HUES64 (cell line): ENCODE measurements at regions not wholly inside any gene's neighbourhood (a gene's known extent, or its start where the extent isn't known, plus 50 kb on each side); places are given as distances from the start of the nearest gene placed in this dataset.
"Not testable (repeated sequence)": the region's sequence is repeated elsewhere in the genome, so short reads cannot be mapped to it uniquely, and the experiment has no call there.

Experiments
- H3K27ac ChIP-seq: 2 replicates; pipeline ENCODE4 v1.7.0; 2013; ENCODE audit warnings: low read depth, low read length, inconsistent platforms
- H3K27me3 ChIP-seq: 2 replicates; pipeline ENCODE4 v1.6.1; 2013; ENCODE audit warnings: mild to moderate bottlenecking, low read length; ENCODE audit not compliant: insufficient read depth
- H3K36me3 ChIP-seq: 2 replicates; pipeline ENCODE4 v1.6.1; 2013; ENCODE audit warnings: mild to moderate bottlenecking, low read length; ENCODE audit not compliant: insufficient read depth
- H3K4me1 ChIP-seq: 2 replicates; pipeline ENCODE4 v1.6.1; 2013; ENCODE audit warnings: mild to moderate bottlenecking, low read length, moderate library complexity; ENCODE audit not compliant: insufficient read depth
- H3K4me3 ChIP-seq: 2 replicates; pipeline ENCODE4 v1.5.1; 2013; ENCODE audit warnings: mild to moderate bottlenecking, low read length, moderate library complexity
- H3K9ac ChIP-seq: 2 replicates; pipeline ENCODE4 v1.6.1; 2013; ENCODE audit warnings: mild to moderate bottlenecking, low read depth, low read length
- H3K9me3 ChIP-seq: 2 replicates; pipeline ENCODE4 v1.6.1; 2013; ENCODE audit warnings: low read depth, low read length; ENCODE audit not compliant: insufficient read depth
- WGBS: fragments of 150-250, 120-280 bp; methylation state at CpG from one replicate; pipeline ENCODE4 v1.1.7; 2013; ENCODE audit warnings: missing lambda C conversion rate; 5-methylcytosine and 5-hydroxymethylcytosine counted together

DNA sequence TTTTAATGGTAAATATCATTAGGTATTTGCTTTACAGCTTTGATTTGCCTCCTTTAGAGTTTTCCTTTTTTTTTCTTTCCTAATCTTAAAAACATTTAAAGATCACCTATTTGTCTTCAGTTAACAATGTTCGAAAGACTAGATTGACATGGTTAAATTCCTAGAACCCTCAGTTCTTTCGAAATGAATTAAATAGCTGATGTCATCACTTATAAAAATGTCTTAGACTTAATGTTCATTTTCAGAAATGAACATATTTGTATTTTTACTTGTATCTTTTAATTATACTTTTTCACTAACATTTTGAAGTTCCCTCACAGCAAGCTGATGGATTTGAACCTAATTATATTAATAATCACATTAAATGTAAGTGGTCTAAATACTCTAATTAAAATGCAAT is 205.3 kb upstream of the IRX4 start:
- Histone ChIP-seq H3K4me1 (peaks cover 16% of the 10 kb centered on the region), H3K27ac (peak overlapping the region; percentile 31; the same call in 1 of the 2 replicates), H3K9me3 (no peaks in the 10 kb centered on the region), H3K27me3 (no peaks in the 10 kb centered on the region), H3K36me3 (no peaks in the 10 kb centered on the region), H3K4me3 (no peak overlapping the region), H3K9ac (no peak overlapping the region)
- 100% methylated on average over 2 of the region's 2 CpGs for WGBS

DNA sequence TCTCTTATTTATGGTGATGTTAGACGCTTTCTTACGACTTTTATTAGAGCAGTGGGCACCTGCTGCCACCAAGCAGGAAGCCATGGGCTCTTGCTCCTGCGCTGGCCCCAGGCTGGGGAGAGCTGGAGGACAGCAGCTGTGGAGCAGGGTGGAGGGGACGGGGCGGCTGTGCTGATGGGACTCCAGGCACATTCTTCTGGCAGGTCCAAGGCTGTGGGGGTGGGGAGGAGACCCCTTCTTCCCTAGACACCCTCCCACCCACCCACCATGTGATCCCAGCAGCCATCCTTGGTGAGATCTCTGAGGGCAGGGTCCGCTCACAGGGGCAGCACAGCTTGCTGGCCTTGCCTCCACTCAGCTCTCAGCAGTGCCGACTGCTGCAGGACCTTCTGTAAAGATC is 192.6 kb upstream of the IRX4 start:
- Histone ChIP-seq H3K4me1 (no peaks in the 10 kb centered on the region), H3K27me3 (no peaks in the 10 kb centered on the region), H3K9me3 (no peaks in the 10 kb centered on the region), H3K4me3 (no peak overlapping the region), H3K27ac (no peak overlapping the region), H3K36me3 (no peaks in the 10 kb centered on the region), H3K9ac (no peak overlapping the region)
- WGBS, result 98% methylated on average over 5 of the region's 7 CpGs

DNA sequence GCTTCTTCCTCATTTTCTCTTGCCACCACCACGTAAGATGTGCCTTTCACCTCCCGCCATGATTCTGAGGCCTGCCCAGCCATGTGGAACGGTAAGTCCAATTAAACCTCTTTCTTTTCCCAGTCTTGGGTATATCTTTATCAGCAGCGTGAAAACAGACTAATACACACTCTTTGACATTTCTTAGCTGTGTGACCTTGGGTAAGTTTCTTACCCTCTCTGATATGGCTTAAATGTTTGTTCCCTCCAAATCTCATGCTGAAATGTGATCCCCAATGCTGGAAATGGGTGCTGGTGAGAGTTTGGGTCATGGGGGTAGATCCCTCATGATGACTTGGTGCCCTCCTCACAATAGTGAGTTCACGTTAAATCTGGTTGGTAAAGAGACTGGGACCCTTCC is 188.8 kb upstream of the IRX4 start:
- H3K9ac ChIP-seq, result no peak overlapping the region
- no peaks in the 10 kb centered on the region for H3K36me3 ChIP-seq
- WGBS, result 97% methylated on average over 5 of the region's 5 CpGs
- H3K27ac ChIP-seq, result no peak overlapping the region
- 0 out of 2 replicates have a peak, but pooled peaks cover 8% of the 10 kb centered on the region for H3K4me1 ChIP-seq
- H3K4me3 ChIP-seq, result no peak overlapping the region
- H3K27me3 ChIP-seq, result no peaks in the 10 kb centered on the region
- no peaks in the 10 kb centered on the region for H3K9me3 ChIP-seq

DNA sequence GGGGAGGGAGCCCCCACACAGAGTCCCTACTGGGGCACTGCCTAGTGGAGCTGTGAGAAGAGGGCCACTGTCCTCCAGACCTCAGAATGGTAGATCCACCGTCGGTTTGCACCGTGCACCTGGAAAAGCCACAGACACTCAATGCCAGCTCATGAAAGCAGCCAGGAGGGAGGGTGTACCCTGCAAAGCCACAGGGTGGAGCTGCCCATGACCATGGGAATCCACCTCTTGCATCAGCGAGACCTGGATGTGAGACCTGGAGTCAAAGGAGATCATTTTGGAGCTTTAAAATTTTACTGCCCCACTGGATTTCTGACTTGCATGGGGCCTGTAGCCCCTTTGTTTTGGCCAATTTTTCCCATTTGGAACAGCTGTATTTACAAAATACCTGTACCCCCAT is 188.1 kb upstream of the IRX4 start:
- H3K4me1 ChIP-seq, H3K36me3 ChIP-seq, H3K4me3 ChIP-seq, H3K27ac ChIP-seq, H3K9ac ChIP-seq, H3K27me3 ChIP-seq, H3K9me3 ChIP-seq: not testable (repeated sequence)
- WGBS, result 77% methylated on average over 4 of the region's 4 CpGs

DNA sequence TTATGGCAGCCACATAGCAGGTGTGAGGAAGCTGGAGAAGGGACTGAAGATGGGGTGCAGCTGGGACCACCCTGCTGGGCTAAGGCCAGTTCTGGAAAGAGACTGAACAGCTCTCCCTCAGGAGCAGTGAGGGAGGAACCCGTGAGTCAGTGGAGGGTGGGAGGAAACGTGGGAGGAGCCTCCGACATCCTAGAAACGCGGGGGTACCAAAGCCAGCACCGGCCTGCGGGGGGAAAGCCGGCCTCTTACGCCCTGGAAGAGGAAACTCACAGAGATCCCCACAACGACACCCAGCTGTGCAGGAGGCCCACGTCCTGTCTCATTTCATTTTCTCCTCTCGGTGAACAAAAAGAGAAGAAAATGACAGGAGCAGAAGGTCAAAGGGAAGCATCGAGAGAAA is 185.8 kb upstream of the IRX4 start:
- 0 out of 2 replicates have a peak, but pooled peaks cover 8% of the 10 kb centered on the region for H3K4me1 ChIP-seq
- H3K27ac ChIP-seq, result no peak overlapping the region
- H3K9ac ChIP-seq, result no peak overlapping the region
- no peaks in the 10 kb centered on the region for H3K9me3 ChIP-seq
- H3K27me3 ChIP-seq, result no peaks in the 10 kb centered on the region
- H3K36me3 ChIP-seq, result no peaks in the 10 kb centered on the region
- WGBS, result 71% methylated on average over 13 of the region's 13 CpGs
- H3K4me3 ChIP-seq, result no peak overlapping the region

DNA sequence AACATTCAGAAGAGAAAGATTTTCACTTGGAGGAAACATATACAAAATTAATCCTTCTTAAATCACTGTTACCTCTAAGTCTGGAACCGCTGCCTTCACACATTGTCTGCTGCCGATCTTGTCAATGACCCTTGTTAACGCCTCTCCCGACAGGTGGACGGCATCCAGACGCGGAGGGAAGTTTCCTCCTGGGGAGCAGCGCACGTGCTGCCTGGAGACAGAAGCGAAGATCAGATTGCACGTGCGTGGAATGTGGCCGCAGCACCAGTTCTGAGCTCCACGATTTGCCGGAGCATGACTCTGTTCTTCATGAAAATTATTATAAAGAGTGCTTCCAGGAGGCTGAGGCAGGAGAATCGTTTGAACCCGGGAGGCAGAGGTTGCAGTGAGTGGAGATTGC is 183.6 kb upstream of the IRX4 start:
- Histone ChIP-seq H3K27ac (no peak overlapping the region), H3K4me3 (no peak overlapping the region), H3K9ac (no peak overlapping the region), H3K9me3 (no peaks in the 10 kb centered on the region), H3K27me3 (no peaks in the 10 kb centered on the region), H3K36me3 (no peaks in the 10 kb centered on the region), H3K4me1 (0 out of 2 replicates have a peak, but pooled peaks cover 8% of the 10 kb centered on the region)
- 84% methylated on average over 17 of the region's 17 CpGs for WGBS

DNA sequence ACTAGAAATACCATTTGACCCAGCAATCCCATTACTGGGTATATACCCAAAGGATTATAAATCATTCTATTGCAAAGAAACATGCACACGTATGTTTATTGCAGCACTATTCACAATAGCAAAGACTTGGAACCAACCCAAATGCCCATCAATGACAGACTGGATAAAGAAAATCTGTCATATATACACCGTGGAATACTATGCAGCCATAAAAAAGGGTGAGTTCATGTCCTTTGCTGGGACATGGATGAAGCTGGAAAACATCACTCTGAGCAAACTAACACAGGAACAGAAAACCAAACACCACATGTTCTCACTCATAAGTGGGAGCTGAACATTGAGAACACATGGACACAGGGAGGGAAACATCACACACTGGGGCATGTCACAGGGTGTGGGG is 180.7 kb upstream of the IRX4 start:
- H3K9ac ChIP-seq, H3K4me1 ChIP-seq, H3K27ac ChIP-seq, H3K27me3 ChIP-seq, H3K36me3 ChIP-seq, H3K9me3 ChIP-seq, H3K4me3 ChIP-seq: not testable (repeated sequence)
- WGBS, result 91% methylated on average over 2 of the region's 2 CpGs

DNA sequence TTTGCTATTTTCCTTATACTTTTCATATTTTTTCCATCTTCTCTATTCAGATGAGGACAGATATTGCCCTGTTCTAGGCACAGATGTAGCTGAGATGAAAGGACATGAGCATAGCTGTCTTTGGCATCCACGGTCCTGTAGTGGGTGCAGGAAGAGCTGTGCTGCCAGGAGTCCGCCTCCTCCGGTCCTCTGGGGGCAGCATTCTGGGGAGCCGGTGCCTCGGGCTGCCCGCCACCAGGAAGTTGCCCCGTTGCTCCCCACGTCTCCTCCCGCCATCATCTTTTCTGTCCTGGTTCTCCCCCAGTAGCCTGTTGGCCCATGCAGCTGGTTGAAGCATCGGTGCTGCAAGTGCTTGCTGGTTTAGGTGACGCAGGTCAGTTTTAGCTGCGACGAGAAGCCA is 170.0 kb upstream of the IRX4 start:
- Histone ChIP-seq H3K27me3 (no peaks in the 10 kb centered on the region), H3K36me3 (no peaks in the 10 kb centered on the region), H3K27ac (no peak overlapping the region), H3K9me3 (peaks cover 4% of the 10 kb centered on the region; the same call in 1 of the 2 replicates), H3K4me1 (peaks cover 11% of the 10 kb centered on the region; the same call in 1 of the 2 replicates), H3K9ac (no peak overlapping the region), H3K4me3 (no peak overlapping the region)
- WGBS, result 94% methylated on average over 13 of the region's 13 CpGs

DNA sequence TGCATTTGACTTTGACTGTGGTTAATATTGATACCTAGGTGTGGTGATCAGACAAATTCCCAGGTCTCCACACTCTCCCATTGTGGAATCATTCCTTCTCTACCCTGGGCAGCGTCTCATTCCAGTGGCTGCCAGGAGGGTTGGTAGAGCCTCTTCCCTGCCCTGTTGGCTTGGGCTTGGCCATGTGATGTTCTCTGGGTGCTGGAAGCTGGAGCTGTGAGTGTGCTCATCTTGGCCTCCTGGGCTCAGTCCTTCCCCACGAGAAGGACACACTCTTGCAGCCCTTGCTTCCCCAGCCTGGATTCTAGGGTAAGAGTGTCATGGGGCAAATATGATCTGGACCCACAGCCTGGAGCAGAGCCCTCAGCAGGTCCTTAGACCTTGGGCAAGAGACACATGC is 167.2 kb upstream of the IRX4 start:
- 98% methylated on average over 2 of the region's 2 CpGs for WGBS
- no peaks in the 10 kb centered on the region for H3K27me3 ChIP-seq
- H3K9ac ChIP-seq, result no peak overlapping the region
- H3K36me3 ChIP-seq, result no peaks in the 10 kb centered on the region
- H3K27ac ChIP-seq, result no peak overlapping the region
- H3K4me1 ChIP-seq, result peaks cover 11% of the 10 kb centered on the region; the same call in 1 of the 2 replicates
- H3K4me3 ChIP-seq, result no peak overlapping the region
- H3K9me3 ChIP-seq, result no peaks in the 10 kb centered on the region

DNA sequence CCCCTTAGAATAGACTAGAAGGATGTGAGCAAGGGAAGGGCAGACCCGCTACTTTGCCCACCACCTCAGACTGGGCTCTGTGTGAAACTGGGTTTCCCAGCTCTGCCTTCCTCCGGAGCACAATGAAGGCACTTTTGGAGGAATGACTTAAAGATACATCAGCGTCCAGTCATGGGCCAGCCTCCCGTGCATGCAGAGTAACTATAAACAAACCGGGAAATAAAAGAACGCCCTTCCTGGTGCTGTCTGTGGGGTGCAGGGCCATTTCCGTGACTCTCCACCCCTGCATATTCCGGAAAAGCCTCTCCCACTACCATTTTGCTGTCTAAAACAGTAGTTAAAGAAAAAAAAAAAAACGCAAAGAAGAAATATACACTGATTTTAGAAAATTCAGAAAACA is 165.9 kb upstream of the IRX4 start:
- peaks cover 11% of the 10 kb centered on the region; the same call in 1 of the 2 replicates for H3K4me1 ChIP-seq
- WGBS, result 93% methylated on average over 8 of the region's 9 CpGs
- no peak overlapping the region for H3K27ac ChIP-seq
- H3K27me3 ChIP-seq, result no peaks in the 10 kb centered on the region
- H3K36me3 ChIP-seq, result no peaks in the 10 kb centered on the region
- no peaks in the 10 kb centered on the region for H3K9me3 ChIP-seq
- no peak overlapping the region for H3K9ac ChIP-seq
- no peak overlapping the region for H3K4me3 ChIP-seq

DNA sequence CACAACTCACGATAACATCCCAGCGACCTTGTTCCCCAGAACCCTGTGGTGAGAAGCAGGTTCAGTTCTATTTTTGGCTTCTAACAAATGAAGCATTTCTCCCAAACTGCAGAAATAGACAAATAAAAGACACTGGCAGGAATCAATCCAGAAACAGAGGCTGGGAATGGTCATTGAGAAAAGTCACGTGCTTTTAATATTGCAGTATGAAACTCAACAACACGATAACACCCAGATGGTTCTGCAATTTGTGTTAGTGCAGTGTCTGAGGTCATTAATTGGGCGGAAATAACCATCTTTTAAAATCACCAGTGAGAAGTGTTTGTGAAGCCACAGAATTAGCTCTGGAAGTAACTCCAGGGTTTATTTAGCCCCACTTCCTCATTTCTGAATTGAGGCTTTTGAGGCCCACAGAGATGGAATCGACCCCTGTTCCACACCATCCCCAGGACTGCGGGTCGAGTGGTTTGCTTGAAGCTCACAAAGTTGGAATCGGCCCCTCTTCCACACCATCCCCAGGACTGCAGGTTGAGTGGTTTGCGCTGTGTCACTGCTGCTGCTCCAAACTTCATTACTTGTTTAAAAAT is 164.7 kb upstream of the IRX4 start:
- H3K9ac ChIP-seq, result no peak overlapping the region
- WGBS, result 93% methylated on average over 10 of the region's 10 CpGs
- H3K9me3 ChIP-seq, result no peaks in the 10 kb centered on the region
- peaks cover 11% of the 10 kb centered on the region; the same call in 1 of the 2 replicates for H3K4me1 ChIP-seq
- no peaks in the 10 kb centered on the region for H3K36me3 ChIP-seq
- no peak overlapping the region for H3K27ac ChIP-seq
- H3K4me3 ChIP-seq, result no peak overlapping the region
- no peaks in the 10 kb centered on the region for H3K27me3 ChIP-seq

DNA sequence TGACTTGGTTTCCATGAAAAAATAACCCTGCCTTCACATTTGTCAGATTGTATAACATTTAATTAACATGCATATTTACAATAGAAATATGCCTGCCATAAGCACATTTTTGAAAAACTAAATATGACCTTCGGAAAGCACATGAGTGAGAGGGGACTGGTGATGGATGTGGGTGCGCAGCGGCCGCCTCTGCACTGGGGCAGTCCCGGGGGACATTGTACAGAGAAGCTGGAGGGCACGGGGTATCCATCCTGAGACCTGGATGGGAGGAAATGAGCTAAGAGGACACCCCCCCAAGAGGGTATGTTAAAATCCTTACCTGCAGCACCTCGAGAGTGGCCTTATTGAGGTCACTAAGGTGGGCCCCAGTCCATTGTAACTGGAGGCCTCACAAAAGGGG is 161.3 kb upstream of the IRX4 start:
- no peaks in the 10 kb centered on the region for H3K9me3 ChIP-seq
- no peaks in the 10 kb centered on the region for H3K27me3 ChIP-seq
- H3K9ac ChIP-seq, result no peak overlapping the region
- no peak overlapping the region for H3K4me3 ChIP-seq
- no peaks in the 10 kb centered on the region for H3K36me3 ChIP-seq
- no peak overlapping the region for H3K27ac ChIP-seq
- 91% methylated on average over 7 of the region's 7 CpGs for WGBS
- no peaks in the 10 kb centered on the region for H3K4me1 ChIP-seq
